Stomach (tissue), 4 donors: ENCODE measurements at regions not wholly inside any gene's neighbourhood (a gene's known extent, or its start where the extent isn't known, plus 50 kb on each side); places are given as distances from the start of the nearest gene placed in this dataset.

Experiments
- CTCF ChIP-seq, 7 experiments: fragments of 450-650 bp in 4 of 7; fragments of 200-600 bp in 3 of 7; sonication (generic) in 3 of 7; IDR thresholded peaks; one replicate each; pipeline ENCODE4 v1.5.1; 2016 to 2019; ENCODE audit warnings: antibody characterized with exemption in 7 of 7, control low read depth in 2 of 7, mild to moderate bottlenecking in 1 of 7
- EP300 ChIP-seq: sonication (generic); formaldehyde crosslinking; IDR thresholded peaks from one replicate; pipeline ENCODE4 v1.6.1; 2017; ENCODE audit warnings: antibody characterized with exemption
- POLR2A ChIP-seq, 4 donors: fragments of 450-650 bp; IDR thresholded peaks; one replicate each; pipeline ENCODE4 v1.6.1; 2016; ENCODE audit warnings: antibody characterized with exemption in 4 of 4, control low read depth in 2 of 4, mild to moderate bottlenecking in 1 of 4, moderate library complexity in 1 of 4
- POLR2AphosphoS5 ChIP-seq, 3 donors: sonication (generic); formaldehyde crosslinking; IDR thresholded peaks; one replicate each; pipeline ENCODE4 v1.6.1; 2016; ENCODE audit warnings: antibody characterized with exemption in 3 of 3

- TF ChIP-seq CTCF (IDR thresholded peaks at IDR 0.05) = no peak
- no peak for TF ChIP-seq POLR2AphosphoS5 (IDR thresholded peaks at IDR 0.05)
- no peak for TF ChIP-seq EP300
- no peak for TF ChIP-seq POLR2A (IDR thresholded peaks at IDR 0.05)
These were observed 91.3 kb upstream of the FAM171A1 start for GRCh38 chr10:15462253-15462897.
